BE2C (cell line): ENCODE measurements at regions not wholly inside any gene's neighbourhood (a gene's known extent, or its start where the extent isn't known, plus 50 kb on each side); places are given as distances from the start of the nearest gene placed in this dataset.

ENCODE experiments used
- DNase-seq: peaks from one replicate; pipeline ENCODE4 v3.0.0-alpha.2; 2020
- H3K27me3 ChIP-seq: fragments of 250-450 bp; sonication (Bioruptor Pico); 2 replicates; pipeline ENCODE4 v1.5.1; 2020; ENCODE audit warnings: mild to moderate bottlenecking
- H3K36me3 ChIP-seq: fragments of 250-450 bp; sonication (Bioruptor Pico); 2 replicates; pipeline ENCODE4 v1.5.1; 2020; ENCODE audit warnings: mild to moderate bottlenecking
- H3K4me1 ChIP-seq: fragments of 250-450 bp; sonication (Bioruptor Pico); 2 replicates; pipeline ENCODE4 v1.5.1; 2020
- H3K4me3 ChIP-seq: 2 replicates; pipeline ENCODE4 v1.5.1; 2011; ENCODE audit warnings: low read depth, low read length
- H3K9me3 ChIP-seq: fragments of 250-450 bp; sonication (Bioruptor Pico); 2 replicates; pipeline ENCODE4 v1.5.1; 2020
- CTCF ChIP-seq: IDR thresholded peaks from 2 replicates; pipeline ENCODE4 v1.5.1; 2012; ENCODE audit warnings: mild to moderate bottlenecking, low read depth, low read length

- TF ChIP-seq CTCF: no peak
- no peak for DNase-seq
- Histone ChIP-seq H3K9me3 (no peaks in the 10 kb centered on the region), H3K27me3 (no peaks in the 10 kb centered on the region), H3K4me1 (no peaks in the 10 kb centered on the region), H3K36me3 (no peaks in the 10 kb centered on the region), H3K4me3 (no peak overlapping the region)
These were observed 140.0 kb downstream of the VAPA start for GRCh38 chr18:10053861-10054260.

- no peak overlapping the region for H3K4me3 ChIP-seq
- no peak for TF ChIP-seq CTCF
- no peaks in the 10 kb centered on the region for H3K4me1 ChIP-seq
- H3K9me3 ChIP-seq: no peaks in the 10 kb centered on the region
- DNase-seq: no peak
- H3K36me3 ChIP-seq: no peaks in the 10 kb centered on the region
- H3K27me3 ChIP-seq: no peaks in the 10 kb centered on the region
These were observed 140.6 kb downstream of the VAPA start for GRCh38 chr18:10054366-10054765.

GRCh38 chr18:10055125-10055750 is 141.4 kb downstream of the VAPA start:
- Histone ChIP-seq H3K4me3 (no peak overlapping the region), H3K27me3 (no peaks in the 10 kb centered on the region), H3K9me3 (no peaks in the 10 kb centered on the region), H3K36me3 (no peaks in the 10 kb centered on the region), H3K4me1 (no peaks in the 10 kb centered on the region)
- TF ChIP-seq CTCF: no peak
- DNase-seq: no peak

- TF ChIP-seq CTCF: no peak
- Histone ChIP-seq H3K9me3 (no peaks in the 10 kb centered on the region), H3K4me3 (no peak overlapping the region), H3K36me3 (no peaks in the 10 kb centered on the region), H3K4me1 (no peaks in the 10 kb centered on the region), H3K27me3 (no peaks in the 10 kb centered on the region)
- no peak for DNase-seq
These were observed 142.7 kb downstream of the VAPA start for GRCh38 chr18:10056506-10056905.

- Histone ChIP-seq H3K36me3 (no peaks in the 10 kb centered on the region), H3K27me3 (no peaks in the 10 kb centered on the region), H3K4me3 (no peak overlapping the region), H3K4me1 (no peaks in the 10 kb centered on the region), H3K9me3 (no peaks in the 10 kb centered on the region)
- DNase-seq: no peak
- TF ChIP-seq CTCF: no peak
These were observed 143.6 kb downstream of the VAPA start for GRCh38 chr18:10057401-10057893.

- DNase-seq: no peak
- H3K27me3 ChIP-seq: no peaks in the 10 kb centered on the region
- H3K36me3 ChIP-seq: no peaks in the 10 kb centered on the region
- TF ChIP-seq CTCF: no peak
- H3K4me1 ChIP-seq: no peaks in the 10 kb centered on the region
- H3K4me3 ChIP-seq: no peak overlapping the region
- no peaks in the 10 kb centered on the region for H3K9me3 ChIP-seq
These were observed 144.3 kb downstream of the VAPA start for GRCh38 chr18:10057894-10058791.
